ENCODE measurements at regions not wholly inside any gene's neighbourhood (a gene's known extent, or its start where the extent isn't known, plus 50 kb on each side); places are given as distances from the start of the nearest gene placed in this dataset.

- no peak for DNase-seq
Observed at GRCh38 chr10:78899996-78900714, 168.6 kb upstream of the ZMIZ1 start.

- no peak for DNase-seq
Observed at GRCh38 chr10:78900715-78901430, 167.9 kb upstream of the ZMIZ1 start.

- DNase-seq, result no peak
Observed at GRCh38 chr10:78901694-78902093, 167.1 kb upstream of the ZMIZ1 start.

GRCh38 chr10:78902815-78903214, 166.0 kb upstream of the ZMIZ1 start:
- no peak for DNase-seq

- DNase-seq, result no peak
Observed at GRCh38 chr10:78903341-78903940, 165.3 kb upstream of the ZMIZ1 start.

GRCh38 chr10:78904196-78904595, 164.6 kb upstream of the ZMIZ1 start:
- no peak for DNase-seq

- no peak for DNase-seq
Observed at GRCh38 chr10:78905015-78905956, 163.5 kb upstream of the ZMIZ1 start.

- DNase-seq, result no peak
Observed at GRCh38 chr10:78905957-78906308, 162.8 kb upstream of the ZMIZ1 start.

- DNase-seq, result no peak
Observed at GRCh38 chr10:78906734-78907390, 161.9 kb upstream of the ZMIZ1 start.

GRCh38 chr10:78907551-78908211, 161.1 kb upstream of the ZMIZ1 start:
- DNase-seq, result no peak

- no peak for DNase-seq
Observed at GRCh38 chr10:78909221-78909620, 159.5 kb upstream of the ZMIZ1 start.

GRCh38 chr10:78910021-78910420, 158.7 kb upstream of the ZMIZ1 start:
- DNase-seq, result no peak

GRCh38 chr10:78910476-78910875, 158.3 kb upstream of the ZMIZ1 start:
- no peak for DNase-seq

GRCh38 chr10:78910886-78911285, 157.9 kb upstream of the ZMIZ1 start:
- no peak for DNase-seq

- DNase-seq, result no peak
Observed at GRCh38 chr10:78911533-78912340, 157.0 kb upstream of the ZMIZ1 start.

GRCh38 chr10:78912361-78913218, 156.2 kb upstream of the ZMIZ1 start:
- DNase-seq, result no peak

GRCh38 chr10:78913219-78914059, 155.3 kb upstream of the ZMIZ1 start:
- no peak for DNase-seq

GRCh38 chr10:78914060-78914378, 154.7 kb upstream of the ZMIZ1 start:
- no peak for DNase-seq

GRCh38 chr10:78914502-78915189, 154.1 kb upstream of the ZMIZ1 start:
- no peak for DNase-seq

All from activated CD8-positive, alpha-beta memory T cell treated with anti-CD3 and anti-CD28 coated beads, Interleukin-2, amount 50 U/mL, for 4 hours (primary cell).